ENCODE measurements at regions not wholly inside any gene's neighbourhood (a gene's known extent, or its start where the extent isn't known, plus 50 kb on each side); places are given as distances from the start of the nearest gene placed in this dataset.

DNA sequence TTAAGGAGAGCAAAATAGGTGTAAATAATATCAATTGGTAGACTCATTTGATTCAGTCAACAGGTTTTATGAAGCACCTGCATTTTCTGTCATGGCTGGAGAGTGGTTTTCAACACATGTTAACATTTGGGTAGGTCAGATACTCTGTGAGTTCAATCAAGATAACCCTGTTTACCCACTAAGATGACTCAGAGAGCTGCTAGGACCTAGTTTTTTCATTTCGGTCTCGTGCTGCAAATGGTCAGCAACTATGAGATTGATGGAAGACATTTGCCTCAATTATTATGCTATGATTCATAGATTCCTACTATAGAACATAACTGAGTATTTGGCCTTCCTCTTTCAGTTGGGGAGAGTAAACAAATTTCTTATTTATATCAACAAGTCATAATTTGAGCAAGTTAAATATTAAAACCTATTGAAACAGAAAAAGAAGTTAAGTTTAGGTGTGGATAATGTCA, 391.4 kb upstream of the CITED2 start:
- peaks cover 8% of the 10 kb centered on the region for H3F3A ChIP-seq (ENCODE audit: low read depth)
- peaks cover 44% of the 10 kb centered on the region for H3K4me1 Mint-ChIP-seq
- H3K36me3 Mint-ChIP-seq, result no peaks in the 10 kb centered on the region
- no peaks in the 10 kb centered on the region for H4K20me1 ChIP-seq (ENCODE audit: low read depth)
- no peaks in the 10 kb centered on the region for H3K9me3 ChIP-seq (ENCODE audit: low read depth)
- no peaks in the 10 kb centered on the region for H3K36me3 ChIP-seq
- peaks cover 18% of the 10 kb centered on the region for H3K4me1 ChIP-seq
- H3K4me2 ChIP-seq, result no peak overlapping the region
- TF ChIP-seq, protein P1, sequence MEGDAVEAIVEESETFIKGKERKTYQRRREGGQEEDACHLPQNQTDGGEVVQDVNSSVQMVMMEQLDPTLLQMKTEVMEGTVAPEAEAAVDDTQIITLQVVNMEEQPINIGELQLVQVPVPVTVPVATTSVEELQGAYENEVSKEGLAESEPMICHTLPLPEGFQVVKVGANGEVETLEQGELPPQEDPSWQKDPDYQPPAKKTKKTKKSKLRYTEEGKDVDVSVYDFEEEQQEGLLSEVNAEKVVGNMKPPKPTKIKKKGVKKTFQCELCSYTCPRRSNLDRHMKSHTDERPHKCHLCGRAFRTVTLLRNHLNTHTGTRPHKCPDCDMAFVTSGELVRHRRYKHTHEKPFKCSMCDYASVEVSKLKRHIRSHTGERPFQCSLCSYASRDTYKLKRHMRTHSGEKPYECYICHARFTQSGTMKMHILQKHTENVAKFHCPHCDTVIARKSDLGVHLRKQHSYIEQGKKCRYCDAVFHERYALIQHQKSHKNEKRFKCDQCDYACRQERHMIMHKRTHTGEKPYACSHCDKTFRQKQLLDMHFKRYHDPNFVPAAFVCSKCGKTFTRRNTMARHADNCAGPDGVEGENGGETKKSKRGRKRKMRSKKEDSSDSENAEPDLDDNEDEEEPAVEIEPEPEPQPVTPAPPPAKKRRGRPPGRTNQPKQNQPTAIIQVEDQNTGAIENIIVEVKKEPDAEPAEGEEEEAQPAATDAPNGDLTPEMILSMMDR (IDR thresholded peaks at IDR 0.05), result no peak
- TF ChIP-seq EZH2phosphoT487 (IDR thresholded peaks at IDR 0.05), result no peak
- no peak for TF ChIP-seq EZH2 (IDR thresholded peaks at IDR 0.05)
- no peak overlapping the region for H3K27ac ChIP-seq
- H3K4me3 Mint-ChIP-seq, result no peak overlapping the region
- no peak overlapping the region for H3K27ac Mint-ChIP-seq
- peaks cover 3% of the 10 kb centered on the region for H3K27me3 Mint-ChIP-seq (ENCODE audit: insufficient read depth, low read depth)
- peaks cover 3% of the 10 kb centered on the region for H3K9me3 Mint-ChIP-seq
- no peak overlapping the region for H3K9ac ChIP-seq
- no peak for DNase-seq (ENCODE audit: low spot score)
- no peaks in the 10 kb centered on the region for H3K79me2 ChIP-seq (ENCODE audit: low read depth)
- no peak overlapping the region for H3K4me3 ChIP-seq
- H3K27me3 ChIP-seq, result no peaks in the 10 kb centered on the region
- H2AFZ ChIP-seq (replicated peaks), result no peak overlapping the region

DNA sequence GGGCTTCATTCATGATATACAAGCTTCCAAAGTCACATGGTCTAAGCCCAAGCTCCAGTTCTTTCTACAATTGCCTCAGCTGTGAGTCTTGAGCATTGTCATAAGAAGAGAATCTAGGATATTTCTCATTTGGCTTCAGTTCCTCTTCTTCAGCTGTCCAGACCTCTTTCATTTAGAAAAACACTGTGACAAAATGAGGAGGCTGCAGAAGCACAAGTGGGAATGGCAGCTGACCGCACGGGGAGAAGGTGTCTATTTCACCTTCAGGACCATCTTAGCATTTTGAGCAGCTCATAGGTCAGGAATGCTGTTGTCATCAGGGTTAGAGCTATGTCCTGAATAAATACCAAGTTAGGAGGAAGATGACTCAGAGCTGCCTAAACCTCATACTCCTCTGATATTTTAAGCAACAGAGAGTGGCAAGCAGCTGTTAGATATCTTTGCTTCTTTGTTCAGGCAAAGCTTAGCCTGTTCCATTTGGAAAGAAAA, 390.1 kb upstream of the CITED2 start:
- peak overlapping the region; percentile 46 for H3K27ac Mint-ChIP-seq
- H3K36me3 ChIP-seq, result no peaks in the 10 kb centered on the region
- H3F3A ChIP-seq (ENCODE audit: low read depth), result peaks cover 8% of the 10 kb centered on the region

DNA sequence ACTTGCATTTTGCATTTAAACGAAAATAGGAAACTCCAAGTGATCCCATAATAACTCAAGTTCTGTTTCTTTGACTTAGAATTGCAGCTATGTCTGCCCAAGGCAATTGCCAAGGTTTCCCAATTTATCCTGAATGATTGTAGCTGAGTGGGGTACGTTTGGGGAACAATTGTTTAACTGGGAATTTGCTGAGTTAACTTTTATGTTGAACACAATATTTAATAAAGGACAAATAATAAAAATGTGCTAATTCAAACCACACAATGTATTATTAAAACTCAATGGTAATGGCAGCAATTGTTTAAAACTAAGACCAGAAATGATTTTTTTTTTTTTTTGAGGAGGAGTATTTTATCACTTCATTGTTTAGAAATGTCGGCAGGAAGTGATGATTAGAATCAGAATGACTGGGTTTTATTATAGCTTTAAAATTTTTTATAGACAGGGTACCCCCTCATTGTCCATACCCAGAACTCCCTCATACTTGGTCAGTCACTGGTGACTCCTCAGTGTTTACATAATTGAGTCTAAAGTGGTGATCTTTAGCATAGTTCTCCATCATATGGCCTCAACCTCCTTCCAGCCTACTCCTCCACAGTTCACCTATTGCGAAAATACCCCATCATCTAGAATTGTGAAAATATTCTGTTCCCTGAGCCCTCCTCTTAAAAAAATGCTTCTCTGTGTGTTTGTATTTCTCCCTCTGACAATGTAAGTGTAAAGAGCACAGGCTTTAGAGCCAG, 389.2 kb upstream of the CITED2 start:
- Mint-ChIP-seq H3K27me3 (ENCODE audit: insufficient read depth, low read depth) (peaks cover 3% of the 10 kb centered on the region), H3K36me3 (no peaks in the 10 kb centered on the region), H3K27ac (peak overlapping the region; percentile 57), H3K9me3 (no peaks in the 10 kb centered on the region), H3K4me1 (peaks cover 55% of the 10 kb centered on the region), H3K4me3 (no peak overlapping the region)
- H4K20me1 ChIP-seq (ENCODE audit: low read depth), result no peaks in the 10 kb centered on the region
- no peaks in the 10 kb centered on the region for H3K27me3 ChIP-seq
- H3K9ac ChIP-seq, result no peak overlapping the region
- DNase-seq (ENCODE audit: low spot score), result no peak
- H3F3A ChIP-seq (ENCODE audit: low read depth), result peaks cover 8% of the 10 kb centered on the region
- no peak overlapping the region for H3K4me2 ChIP-seq
- no peak overlapping the region for H2AFZ ChIP-seq (replicated peaks)
- TF ChIP-seq EZH2 (IDR thresholded peaks at IDR 0.05) (no peak), EZH2phosphoT487 (IDR thresholded peaks at IDR 0.05) (no peak)
- TF ChIP-seq, protein P1 (IDR thresholded peaks at IDR 0.05), result no peak
- no peak overlapping the region for H3K4me3 ChIP-seq
- no peaks in the 10 kb centered on the region for H3K36me3 ChIP-seq
- no peaks in the 10 kb centered on the region for H3K9me3 ChIP-seq (ENCODE audit: low read depth)
- peaks cover 18% of the 10 kb centered on the region for H3K4me1 ChIP-seq
- H3K79me2 ChIP-seq (ENCODE audit: low read depth), result no peaks in the 10 kb centered on the region
- no peak overlapping the region for H3K27ac ChIP-seq

More for the DNA sequence above, 390.1 kb upstream of the CITED2 start:
- no peaks in the 10 kb centered on the region for H3K36me3 Mint-ChIP-seq
- Histone ChIP-seq H3K27ac (no peak overlapping the region), H3K27me3 (no peaks in the 10 kb centered on the region), H3K79me2 (ENCODE audit: low read depth) (no peaks in the 10 kb centered on the region), H4K20me1 (ENCODE audit: low read depth) (no peaks in the 10 kb centered on the region), H3K9me3 (ENCODE audit: low read depth) (no peaks in the 10 kb centered on the region), H3K4me1 (peaks cover 25% of the 10 kb centered on the region), H3K4me2 (no peak overlapping the region), H3K9ac (no peak overlapping the region), H3K4me3 (no peak overlapping the region), H2AFZ (replicated peaks) (peak overlapping the region; percentile 17)
- H3K4me1 Mint-ChIP-seq, result peaks cover 56% of the 10 kb centered on the region
- no peak for TF ChIP-seq EZH2phosphoT487 (IDR thresholded peaks at IDR 0.05)
- H3K9me3 Mint-ChIP-seq, result peaks cover 3% of the 10 kb centered on the region
- no peak for DNase-seq (ENCODE audit: low spot score)
- no peak overlapping the region for H3K4me3 Mint-ChIP-seq
- H3K27me3 Mint-ChIP-seq (ENCODE audit: insufficient read depth, low read depth), result peaks cover 3% of the 10 kb centered on the region

DNA sequence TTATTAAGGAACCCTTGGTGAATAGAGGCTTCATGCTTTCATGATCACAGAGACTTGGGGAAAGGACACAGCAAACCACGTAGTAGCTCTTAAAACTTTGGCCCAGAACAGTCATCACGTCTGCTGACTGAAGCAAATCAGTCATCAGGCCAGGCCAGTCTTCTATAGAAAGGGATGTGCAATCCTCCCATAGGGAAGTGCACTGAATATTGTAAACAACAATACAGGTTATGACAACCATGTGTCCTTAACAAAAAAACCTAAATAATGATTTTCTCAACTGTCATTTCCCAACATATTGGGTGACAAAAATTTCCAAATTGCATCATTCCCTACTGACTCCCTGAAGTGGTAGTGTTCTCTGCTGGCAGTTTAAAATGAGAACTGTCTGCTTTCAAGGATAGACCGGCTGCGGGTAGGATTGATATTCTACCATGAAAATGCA, 388.2 kb upstream of the CITED2 start:
- Mint-ChIP-seq H3K27ac (no peak overlapping the region), H3K4me1 (peaks cover 59% of the 10 kb centered on the region), H3K36me3 (peaks cover under 1% of the 10 kb centered on the region), H3K4me3 (no peak overlapping the region), H3K9me3 (peaks cover 4% of the 10 kb centered on the region), H3K27me3 (ENCODE audit: insufficient read depth, low read depth) (peaks cover 5% of the 10 kb centered on the region)
- Histone ChIP-seq H3K27me3 (no peaks in the 10 kb centered on the region), H3K9me3 (ENCODE audit: low read depth) (no peaks in the 10 kb centered on the region), H3K27ac (no peak overlapping the region), H3K79me2 (ENCODE audit: low read depth) (no peaks in the 10 kb centered on the region), H3K36me3 (no peaks in the 10 kb centered on the region), H4K20me1 (ENCODE audit: low read depth) (no peaks in the 10 kb centered on the region), H2AFZ (replicated peaks) (peak overlapping the region; percentile 35), H3K4me3 (no peak overlapping the region), H3F3A (ENCODE audit: low read depth) (peaks cover 8% of the 10 kb centered on the region), H3K4me2 (no peak overlapping the region), H3K9ac (no peak overlapping the region), H3K4me1 (peaks cover 11% of the 10 kb centered on the region)
- TF ChIP-seq EZH2 (IDR thresholded peaks at IDR 0.05) (no peak), EZH2phosphoT487 (IDR thresholded peaks at IDR 0.05) (no peak)
- TF ChIP-seq, protein P1 (IDR thresholded peaks at IDR 0.05), result no peak
- DNase-seq (ENCODE audit: low spot score), result no peak
